Hematopoietic multipotent progenitor cell treated with erythropoietin and hydrocortisone succinate and interleukin-3 and kit ligand, for 8 days (in vitro differentiated cells): ENCODE measurements at regions not wholly inside any gene's neighbourhood (a gene's known extent, or its start where the extent isn't known, plus 50 kb on each side); places are given as distances from the start of the nearest gene placed in this dataset.
"Not testable (repeated sequence)": the region's sequence is repeated elsewhere in the genome, so short reads cannot be mapped to it uniquely, and the experiment has no call there.

Experiments used
- DNase-seq: peaks from one replicate; pipeline ENCODE4 v3.0.0-alpha.2; 2015

DNA sequence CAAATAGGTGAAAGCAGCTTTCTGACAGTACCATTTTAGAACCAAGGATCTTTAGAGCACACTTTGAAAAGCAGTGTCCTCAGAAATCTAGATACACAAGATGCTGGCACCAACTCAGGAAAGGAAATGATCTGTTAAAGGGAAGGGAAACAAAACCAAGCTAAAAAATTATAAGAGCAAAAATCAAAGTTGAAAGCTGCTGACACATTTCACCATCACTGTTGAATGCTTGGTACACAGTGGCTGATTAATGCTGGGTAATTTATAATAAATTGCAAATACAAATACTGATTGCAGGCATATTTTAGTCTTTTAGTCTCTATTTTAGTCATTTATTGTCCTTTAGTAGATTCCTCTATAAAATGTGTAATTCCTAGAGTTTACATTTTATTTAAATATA lies 1540.1 kb upstream of the PCDH10 start:
- no peak for DNase-seq

DNA sequence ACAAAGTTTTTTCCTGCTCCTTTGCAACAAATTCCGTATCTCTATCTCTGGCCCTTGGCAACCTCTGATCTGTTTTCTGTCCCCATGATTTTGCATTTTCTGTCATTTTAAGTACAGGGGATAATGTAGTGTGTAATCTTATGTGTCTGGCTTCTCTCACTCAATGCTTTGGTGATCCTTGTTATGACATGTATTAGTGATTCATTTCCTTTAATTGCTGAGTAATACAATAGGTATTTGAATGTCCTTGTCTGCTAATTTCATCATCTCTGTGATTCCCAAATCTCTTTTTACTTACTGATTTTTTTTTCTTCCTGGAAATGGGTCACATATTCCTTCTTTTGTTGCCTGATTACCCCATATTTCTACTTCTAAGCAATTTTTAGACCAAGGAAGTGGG lies 1538.6 kb upstream of the PCDH10 start:
- not testable (repeated sequence) for DNase-seq

GRCh38 chr4:131613086-131613823 lies 1535.8 kb upstream of the PCDH10 start:
- DNase-seq, result no peak

- no peak for DNase-seq
Observed at GRCh38 chr4:131613824-131614216, 1535.3 kb upstream of the PCDH10 start.

DNA sequence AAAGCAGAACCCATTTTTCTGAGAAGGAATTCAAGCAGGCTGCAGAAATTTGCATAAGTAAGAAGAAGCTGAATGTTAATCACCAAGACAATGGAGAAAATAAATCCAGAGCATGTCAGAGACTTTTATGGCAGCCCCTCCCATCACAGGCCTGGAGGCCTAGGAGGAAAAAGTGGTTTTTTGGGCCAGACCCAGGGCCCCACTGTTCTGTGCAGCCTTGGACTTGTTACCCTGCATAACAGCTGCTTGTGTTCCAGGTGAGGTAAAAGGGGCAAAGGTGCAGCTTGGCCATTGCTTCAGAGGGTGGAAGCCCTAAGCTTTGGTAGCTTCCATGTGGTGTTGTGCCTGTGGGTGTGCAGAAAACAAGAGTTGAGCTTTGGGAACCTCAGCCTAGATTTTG lies 1516.2 kb upstream of the PCDH10 start:
- no peak for DNase-seq

GRCh38 chr4:131635191-131635590 lies 1513.9 kb upstream of the PCDH10 start:
- no peak for DNase-seq

GRCh38 chr4:131638781-131639180 lies 1510.3 kb upstream of the PCDH10 start:
- no peak for DNase-seq

GRCh38 chr4:131644619-131645018 lies 1504.5 kb upstream of the PCDH10 start:
- DNase-seq, result no peak

DNA sequence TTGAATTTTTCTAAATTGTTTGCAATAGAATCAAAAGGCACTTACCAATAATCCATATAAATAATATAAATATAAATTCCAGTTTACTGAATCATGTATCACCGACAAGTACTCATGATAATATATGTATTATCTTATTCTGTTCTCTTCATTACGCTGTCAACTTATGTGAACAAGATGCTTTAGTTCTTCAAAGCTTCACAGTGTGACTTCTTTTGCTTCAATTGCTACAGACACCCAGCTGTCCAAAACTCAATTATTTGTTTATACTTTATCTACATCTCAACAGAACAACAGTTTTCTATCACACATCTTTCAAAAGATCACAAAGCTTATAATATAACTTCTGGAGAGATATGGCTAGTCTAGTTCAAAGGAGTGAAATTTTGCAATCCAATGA lies 1499.9 kb upstream of the PCDH10 start:
- no peak for DNase-seq

DNA sequence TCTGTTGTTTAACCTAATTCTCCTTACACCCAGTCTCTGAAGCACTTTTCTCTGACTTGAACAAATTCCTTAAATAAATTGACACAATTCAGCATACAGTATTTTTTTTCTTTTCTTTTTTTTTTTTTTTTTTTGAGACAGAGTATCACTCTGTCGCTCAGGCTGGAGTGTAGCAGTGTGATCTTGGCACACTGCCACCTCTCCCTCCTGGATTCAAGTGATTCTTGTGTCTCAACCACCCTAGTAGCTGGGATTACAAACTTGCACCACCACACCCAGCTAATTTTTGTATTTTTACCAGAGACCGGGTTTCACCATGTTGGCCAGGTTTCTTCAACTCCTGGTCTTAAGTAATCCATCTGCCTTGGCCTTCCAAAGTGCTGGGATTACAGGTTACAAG lies 1498.1 kb upstream of the PCDH10 start:
- DNase-seq, result no peak

- DNase-seq, result not testable (repeated sequence)
Observed at GRCh38 chr4:131683314-131683713, 1465.8 kb upstream of the PCDH10 start.

DNA sequence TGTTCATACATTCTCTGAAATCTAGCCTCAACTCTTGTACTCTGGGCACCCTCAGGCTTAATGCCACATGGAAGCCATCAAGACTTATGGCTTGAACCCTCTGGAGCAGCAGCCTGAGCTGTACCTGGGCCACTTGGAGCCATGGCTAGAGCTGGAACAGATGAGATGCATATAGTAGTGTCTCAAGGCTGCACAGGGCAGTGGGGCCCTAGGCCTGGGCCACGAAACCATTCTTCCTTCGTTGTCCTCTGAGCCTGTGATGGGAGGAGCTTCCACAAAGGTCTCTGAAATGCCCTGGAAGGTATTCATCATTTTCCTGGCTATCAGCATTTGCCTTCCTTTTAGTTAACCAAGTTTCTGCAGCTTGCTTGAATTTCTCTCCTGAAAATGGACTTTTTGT lies 1427.2 kb upstream of the PCDH10 start:
- no peak for DNase-seq

- not testable (repeated sequence) for DNase-seq
Observed at GRCh38 chr4:131723069-131723468, 1426.0 kb upstream of the PCDH10 start.

DNA sequence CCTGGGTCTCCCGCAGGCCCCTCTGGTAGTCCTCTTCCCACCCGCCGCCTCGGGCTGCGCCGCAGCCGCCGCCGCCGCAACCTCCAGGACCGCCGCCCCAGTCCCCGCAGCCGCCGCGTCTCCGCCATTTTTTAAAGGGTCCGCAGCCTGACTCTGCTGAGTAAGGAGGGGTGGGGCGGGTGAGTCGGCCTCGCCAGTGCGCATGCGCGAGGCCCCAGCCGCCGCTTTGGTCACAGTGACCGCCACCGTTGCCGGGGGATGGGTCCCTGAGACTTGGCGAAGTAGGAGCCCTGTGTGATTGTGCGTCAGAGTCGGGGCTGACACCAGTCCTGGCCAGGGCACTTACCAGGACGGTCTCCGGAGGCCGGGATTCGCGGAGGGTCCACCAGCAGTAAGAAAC lies 1424.2 kb upstream of the PCDH10 start:
- DNase-seq, result peak; percentile 59

- not testable (repeated sequence) for DNase-seq
Observed at GRCh38 chr4:131725521-131725920, 1423.6 kb upstream of the PCDH10 start.

GRCh38 chr4:131726940-131727339 lies 1422.2 kb upstream of the PCDH10 start:
- not testable (repeated sequence) for DNase-seq

GRCh38 chr4:131727418-131727817 lies 1421.7 kb upstream of the PCDH10 start:
- not testable (repeated sequence) for DNase-seq

DNA sequence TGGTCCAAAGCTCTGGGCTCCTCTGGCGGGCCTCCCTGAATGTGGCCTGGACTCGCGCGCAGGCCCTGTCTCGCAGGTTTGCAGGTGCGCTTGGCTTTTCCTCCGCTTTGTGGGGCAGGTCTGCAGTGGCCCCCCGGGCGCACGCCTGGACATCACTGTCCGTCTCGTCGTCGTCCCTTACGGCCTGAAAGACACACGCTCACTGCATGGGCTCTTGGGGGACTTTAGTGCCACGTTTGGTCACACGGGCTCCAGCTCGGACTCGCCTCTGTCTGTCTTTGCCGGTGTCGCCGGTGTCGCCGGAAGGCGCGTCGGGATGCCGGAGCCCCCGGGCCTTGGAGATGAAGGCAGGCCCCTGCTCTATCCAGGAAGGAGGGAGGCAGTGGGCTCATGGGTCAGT lies 1419.9 kb upstream of the PCDH10 start:
- not testable (repeated sequence) for DNase-seq

DNA sequence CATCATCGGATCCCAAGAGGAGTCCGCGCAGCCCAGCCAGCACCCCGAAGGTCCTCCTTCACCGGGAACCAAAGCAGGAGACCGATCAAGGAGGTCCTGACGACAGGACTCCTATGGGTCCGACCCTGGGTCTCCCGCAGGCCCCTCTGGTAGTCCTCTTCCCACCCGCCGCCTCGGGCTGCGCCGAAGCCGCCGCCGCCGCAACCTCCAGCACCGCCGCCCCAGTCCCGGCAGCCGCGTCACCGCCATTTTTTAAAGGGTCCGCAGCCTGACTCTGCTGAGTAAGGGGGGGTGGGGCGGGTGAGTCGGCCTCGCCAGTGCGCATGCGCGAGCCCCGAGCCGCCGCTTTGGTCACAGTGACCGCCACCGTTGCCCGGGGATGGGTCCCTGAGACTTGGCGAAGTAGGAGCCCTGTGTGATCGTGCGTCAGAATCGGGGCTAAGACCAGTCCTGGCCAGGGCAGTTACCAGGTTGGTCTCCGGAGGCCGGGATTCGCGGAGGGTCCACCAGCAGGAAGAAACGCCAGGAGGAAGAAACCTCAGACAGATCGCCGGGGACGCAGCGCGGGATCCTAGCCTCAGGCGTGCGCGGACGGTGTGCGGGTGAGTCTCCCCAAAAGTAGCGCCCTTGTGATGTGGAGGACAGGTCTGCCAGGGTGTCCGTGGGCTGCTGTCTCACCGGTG lies 1419.2 kb upstream of the PCDH10 start:
- not testable (repeated sequence) for DNase-seq

GRCh38 chr4:131730574-131730973 lies 1418.5 kb upstream of the PCDH10 start:
- DNase-seq, result not testable (repeated sequence)

GRCh38 chr4:131732034-131732630 lies 1417.0 kb upstream of the PCDH10 start:
- not testable (repeated sequence) for DNase-seq

DNA sequence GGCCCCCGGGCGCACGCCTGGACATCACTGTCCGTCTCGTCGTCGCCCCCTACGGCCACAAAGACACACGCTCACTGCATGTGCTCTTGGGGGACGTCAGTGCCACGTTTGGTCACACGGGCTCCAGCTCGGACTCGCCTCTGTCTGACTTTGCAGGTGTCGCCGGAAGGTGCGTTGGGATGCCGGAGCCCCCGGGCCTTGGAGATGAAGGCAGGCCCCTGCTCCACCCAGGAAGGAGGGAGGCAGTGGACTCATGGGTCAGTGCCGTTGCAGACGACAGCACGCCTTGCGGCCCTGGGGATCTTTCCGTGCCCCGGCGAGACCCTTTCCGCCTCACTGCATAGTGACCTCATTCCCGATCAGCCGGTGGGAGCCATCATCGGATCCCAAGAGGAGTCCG lies 1414.8 kb upstream of the PCDH10 start:
- not testable (repeated sequence) for DNase-seq

DNA sequence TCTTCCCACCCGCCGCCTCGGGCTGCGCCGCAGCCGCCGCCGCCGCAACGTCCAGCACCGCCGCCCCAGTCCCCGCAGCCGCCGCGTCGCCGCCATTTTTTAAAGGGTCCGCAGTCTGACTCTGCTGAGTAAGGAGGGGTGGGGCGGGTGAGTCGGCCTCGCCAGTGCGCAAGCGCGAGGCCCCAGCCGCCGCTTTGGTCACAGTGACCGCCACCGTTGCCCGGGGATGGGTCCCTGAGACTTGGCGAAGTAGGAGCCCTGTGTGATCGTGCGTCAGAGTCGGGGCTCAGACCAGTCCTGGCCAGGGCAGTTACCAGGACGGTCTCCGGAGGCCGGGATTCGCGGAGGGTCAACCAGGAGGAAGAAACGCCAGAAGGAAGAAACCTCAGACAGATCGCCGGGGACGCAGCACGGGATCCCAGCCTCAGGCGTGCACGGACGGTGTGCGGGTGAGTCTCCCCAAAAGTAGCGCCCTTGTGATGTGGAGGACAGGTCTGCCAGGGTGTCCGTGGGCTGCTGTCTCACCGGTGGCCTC lies 1414.2 kb upstream of the PCDH10 start:
- not testable (repeated sequence) for DNase-seq

DNA sequence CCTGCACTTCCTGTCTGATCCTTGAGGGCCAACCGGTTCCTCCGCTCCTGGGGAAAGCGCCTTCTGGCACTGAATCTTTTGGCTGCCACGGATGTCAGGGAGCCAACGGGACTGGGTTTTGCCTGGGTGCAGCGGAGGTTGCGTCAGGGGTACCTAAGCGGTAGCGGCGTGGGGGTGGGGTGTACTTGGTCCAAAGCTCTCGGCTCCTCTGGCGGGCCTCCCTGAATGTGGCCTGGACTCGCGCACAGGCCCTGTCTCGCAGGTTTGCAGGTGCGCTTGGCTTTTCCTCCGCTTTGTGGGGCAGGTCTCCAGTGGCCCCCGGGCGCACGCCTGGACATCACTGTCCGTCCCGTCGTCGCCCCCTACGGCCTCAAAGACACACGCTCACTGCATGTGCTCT lies 1410.1 kb upstream of the PCDH10 start:
- not testable (repeated sequence) for DNase-seq
